ENCODE measurements at regions not wholly inside any gene's neighbourhood (a gene's known extent, or its start where the extent isn't known, plus 50 kb on each side); places are given as distances from the start of the nearest gene placed in this dataset.

DNA sequence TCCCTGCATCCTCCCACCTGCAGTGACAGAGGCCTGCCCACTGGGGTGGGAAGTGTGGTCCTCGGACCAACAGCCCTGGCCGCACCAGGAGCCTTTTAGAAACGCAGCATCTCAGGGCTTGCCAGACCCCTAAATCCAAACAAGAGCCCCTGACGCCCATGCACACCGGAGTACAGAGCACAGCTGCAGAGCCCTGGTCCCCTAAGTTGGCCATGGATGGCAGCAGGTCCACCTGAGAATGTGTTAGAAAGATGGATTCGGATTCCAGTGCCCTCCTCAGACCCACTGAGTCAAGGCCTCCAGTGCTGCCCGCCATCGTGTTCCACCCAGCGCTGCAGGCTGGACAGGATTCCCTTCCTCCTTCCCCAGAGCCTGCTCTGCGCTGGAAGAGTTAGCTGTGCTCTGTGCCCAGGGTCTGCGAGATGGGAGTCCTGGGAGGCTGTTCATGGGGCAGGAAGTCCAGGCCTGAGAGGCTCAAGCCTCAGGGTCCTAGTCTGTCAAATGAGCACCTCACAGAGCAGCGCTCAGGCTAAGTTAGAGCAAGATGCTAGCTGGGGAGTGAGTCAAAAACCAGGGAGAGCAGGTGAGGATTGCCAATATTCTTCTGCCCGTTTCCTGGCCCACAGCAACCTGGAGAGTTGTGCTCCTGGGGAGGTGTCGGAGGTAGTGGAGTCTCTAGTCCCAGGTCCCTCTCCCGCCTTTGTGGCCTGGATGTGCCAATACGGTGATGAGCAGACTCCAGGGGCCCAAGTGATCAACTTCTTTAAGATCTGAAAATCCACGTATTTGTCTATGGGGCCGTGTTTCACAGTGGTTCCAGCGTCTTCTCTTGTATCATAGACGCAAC lies 95.9 kb upstream of the GPR26 start:
- Histone ChIP-seq H3K4me1 (peaks cover 0 to 6% (median 0%) of the 10 kb centered on the region in 3 donors), H3K27me3 (peaks cover 0 to 96% (median 2%) of the 10 kb centered on the region in 4 donors), H3K4me3 (no peak overlapping the region), H3K27ac (no peak overlapping the region), H3K36me3 (no peaks in the 10 kb centered on the region), H3K9me3 (no peaks in the 10 kb centered on the region)
- intact Hi-C loops (cut with DNase I), result no loop called here
- no peak for DNase-seq
- WGBS, 2 donors, result 85 to 87% methylated on average over 12 of the region's 20 CpGs
- TF ChIP-seq, protein P1, sequence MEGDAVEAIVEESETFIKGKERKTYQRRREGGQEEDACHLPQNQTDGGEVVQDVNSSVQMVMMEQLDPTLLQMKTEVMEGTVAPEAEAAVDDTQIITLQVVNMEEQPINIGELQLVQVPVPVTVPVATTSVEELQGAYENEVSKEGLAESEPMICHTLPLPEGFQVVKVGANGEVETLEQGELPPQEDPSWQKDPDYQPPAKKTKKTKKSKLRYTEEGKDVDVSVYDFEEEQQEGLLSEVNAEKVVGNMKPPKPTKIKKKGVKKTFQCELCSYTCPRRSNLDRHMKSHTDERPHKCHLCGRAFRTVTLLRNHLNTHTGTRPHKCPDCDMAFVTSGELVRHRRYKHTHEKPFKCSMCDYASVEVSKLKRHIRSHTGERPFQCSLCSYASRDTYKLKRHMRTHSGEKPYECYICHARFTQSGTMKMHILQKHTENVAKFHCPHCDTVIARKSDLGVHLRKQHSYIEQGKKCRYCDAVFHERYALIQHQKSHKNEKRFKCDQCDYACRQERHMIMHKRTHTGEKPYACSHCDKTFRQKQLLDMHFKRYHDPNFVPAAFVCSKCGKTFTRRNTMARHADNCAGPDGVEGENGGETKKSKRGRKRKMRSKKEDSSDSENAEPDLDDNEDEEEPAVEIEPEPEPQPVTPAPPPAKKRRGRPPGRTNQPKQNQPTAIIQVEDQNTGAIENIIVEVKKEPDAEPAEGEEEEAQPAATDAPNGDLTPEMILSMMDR (IDR thresholded peaks at IDR 0.05), result no peak
- TF ChIP-seq POLR2A (IDR thresholded peaks at IDR 0.05), result no peak

DNA sequence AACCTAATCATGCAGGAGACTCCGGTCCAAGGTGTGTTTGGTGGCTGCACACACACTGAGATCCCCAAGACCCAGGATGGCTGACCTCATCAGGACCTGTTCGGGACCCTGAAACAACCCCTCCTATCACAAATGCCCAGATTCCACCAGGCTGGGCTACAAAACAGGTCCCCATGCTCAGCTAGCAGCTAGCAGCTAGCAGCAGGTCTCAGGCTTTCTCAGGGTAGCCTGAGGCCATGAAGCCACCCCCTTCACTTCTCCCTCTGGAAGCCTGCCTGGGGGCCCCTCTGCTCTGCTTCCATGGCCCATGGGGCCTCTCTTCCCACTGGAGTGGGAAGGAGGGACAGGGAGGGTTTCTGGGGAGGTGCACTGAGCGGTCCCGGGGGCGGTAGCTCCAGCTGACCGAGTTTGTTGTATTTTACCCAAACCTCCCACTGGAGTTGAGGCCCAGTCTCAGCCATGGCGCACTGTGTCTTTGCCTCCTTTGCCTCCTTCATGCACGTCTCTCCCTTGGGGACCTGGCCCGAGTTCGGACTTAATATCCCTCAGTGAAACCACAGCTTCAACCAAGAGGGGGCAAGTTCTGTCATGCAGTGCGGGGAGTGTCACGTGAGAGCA lies 95.1 kb upstream of the GPR26 start:
- intact Hi-C loops (cut with DNase I), result no loop called here
- Histone ChIP-seq H3K36me3 (no peaks in the 10 kb centered on the region), H3K9me3 (no peaks in the 10 kb centered on the region), H3K4me3 (no peak overlapping the region), H3K27me3 (peaks cover 0 to 96% (median 2%) of the 10 kb centered on the region in 4 donors), H3K4me1 (peaks cover 0 to 6% (median 0%) of the 10 kb centered on the region in 3 donors), H3K27ac (no peak overlapping the region)
- DNase-seq, result no peak
- WGBS, 2 donors, result 86 to 88% methylated on average over 1 to 3 of the region's 12 CpGs
- TF ChIP-seq, protein P1 (IDR thresholded peaks at IDR 0.05), result no peak
- TF ChIP-seq POLR2A (IDR thresholded peaks at IDR 0.05), result no peak

DNA sequence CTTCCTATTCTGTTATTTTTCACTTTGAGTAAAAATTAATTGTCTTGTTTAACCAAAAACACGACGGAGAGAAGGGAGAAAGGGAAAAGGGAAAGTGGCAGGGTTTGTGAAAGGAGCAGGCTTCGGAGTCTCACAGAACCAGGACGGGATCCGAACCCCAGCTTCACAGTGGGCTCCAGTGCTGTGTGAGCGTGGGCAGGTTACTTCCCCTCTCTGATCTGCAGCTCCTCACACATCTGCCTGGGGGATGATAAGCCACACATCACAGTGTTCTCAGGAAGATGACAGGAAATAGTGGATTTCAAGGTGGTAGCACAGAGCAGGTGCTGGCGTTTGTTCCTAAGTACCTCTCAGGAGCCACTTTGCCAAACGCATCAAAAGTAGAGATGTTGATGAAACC lies 94.2 kb upstream of the GPR26 start:
- no peak overlapping the region for H3K4me3 ChIP-seq
- H3K4me1 ChIP-seq, result peaks cover 0 to 6% (median 0%) of the 10 kb centered on the region in 3 donors
- 68 to 81% methylated on average over 6 to 8 of the region's 8 CpGs for WGBS, 2 donors
- no peak for DNase-seq
- no peak overlapping the region for H3K27ac ChIP-seq
- no peaks in the 10 kb centered on the region for H3K9me3 ChIP-seq
- H3K27me3 ChIP-seq, result peaks cover 0 to 96% (median 2%) of the 10 kb centered on the region in 4 donors
- TF ChIP-seq POLR2A (IDR thresholded peaks at IDR 0.05), result no peak
- TF ChIP-seq, protein P1 (IDR thresholded peaks at IDR 0.05), result no peak
- H3K36me3 ChIP-seq, result no peaks in the 10 kb centered on the region
- intact Hi-C loops (cut with DNase I), result no loop called here

DNA sequence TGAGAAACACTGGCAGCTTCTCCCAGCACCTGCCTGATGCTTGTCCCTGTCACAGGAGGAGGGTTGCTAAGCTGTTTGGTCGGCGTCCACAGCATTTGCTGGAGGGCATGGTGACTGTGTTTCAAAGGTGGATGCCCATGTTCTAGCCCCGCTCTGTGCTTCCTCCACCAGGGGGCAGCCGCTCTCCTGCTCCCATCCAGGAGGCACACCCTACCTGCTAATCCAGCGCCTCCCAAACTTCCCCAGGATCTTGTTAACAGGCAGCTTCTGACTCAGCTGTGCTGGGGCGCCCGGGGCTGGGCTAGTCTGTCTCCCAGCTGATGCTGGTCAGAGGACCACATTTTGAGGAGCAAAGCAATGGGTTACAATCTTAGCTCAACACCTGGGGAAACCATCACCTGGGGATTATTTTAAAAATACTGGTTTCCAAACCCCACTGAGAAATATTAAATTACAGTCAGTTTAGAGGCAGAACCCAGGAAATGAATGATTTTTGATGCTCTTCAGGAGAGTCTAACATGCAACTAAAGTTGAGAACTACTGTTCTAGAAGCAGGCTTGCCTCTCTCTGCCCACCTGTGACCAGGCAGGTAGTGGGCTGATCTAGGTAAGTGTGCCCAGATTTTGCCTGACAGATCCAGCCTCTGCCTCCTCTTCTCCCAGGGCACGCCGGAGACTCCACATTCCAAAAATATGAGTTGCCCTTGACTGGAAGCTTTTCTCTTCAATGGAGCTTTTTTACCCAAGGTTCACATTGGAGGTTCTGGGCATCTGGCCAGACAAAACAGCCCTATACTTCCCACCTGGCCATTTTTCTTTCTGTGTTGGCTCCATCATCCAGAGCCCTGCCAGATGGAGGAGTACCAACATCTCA lies 92.7 kb upstream of the GPR26 start:
- Histone ChIP-seq H3K27me3 (peaks cover 0 to 90% (median 2%) of the 10 kb centered on the region in 4 donors), H3K4me1 (peaks cover 0 to 6% (median 0%) of the 10 kb centered on the region in 3 donors), H3K9me3 (no peaks in the 10 kb centered on the region), H3K36me3 (no peaks in the 10 kb centered on the region), H3K4me3 (no peak overlapping the region), H3K27ac (no peak overlapping the region)
- intact Hi-C loops (cut with DNase I), result no loop called here
- DNase-seq, result no peak
- WGBS, 2 donors, result 45 to 53% methylated on average over 2 to 3 of the region's 9 CpGs
- TF ChIP-seq, protein P1 (IDR thresholded peaks at IDR 0.05), result peak; percentile 44 to 76 (median 60)
- no peak for TF ChIP-seq POLR2A (IDR thresholded peaks at IDR 0.05)

All from esophagus squamous epithelium (tissue), 5 donors.